Sigmoid colon (tissue), 6 donors: ENCODE measurements at regions not wholly inside any gene's neighbourhood (a gene's known extent, or its start where the extent isn't known, plus 50 kb on each side); places are given as distances from the start of the nearest gene placed in this dataset.

ENCODE experiments used
- DNase-seq: peaks from one replicate; pipeline ENCODE4 v3.0.0-alpha.2; 2019
- H3K27ac ChIP-seq, 4 donors: fragments of 200-600 bp; sonication (generic); one replicate each; pipeline ENCODE4 v1.5.1; 2016 to 2019; ENCODE audit warnings: mild to moderate bottlenecking in 1 of 4
- H3K27me3 ChIP-seq, 3 donors: fragments of 200-600 bp; sonication (generic); one replicate each; pipeline ENCODE4 v1.5.1; 2019; ENCODE audit warnings: mild to moderate bottlenecking in 1 of 3
- H3K36me3 ChIP-seq, 4 donors: fragments of 200-600 bp; sonication (generic); one replicate each; pipeline ENCODE4 v1.5.1; 2016 to 2019
- H3K4me1 ChIP-seq, 4 donors: fragments of 200-600 bp; sonication (generic); one replicate each; pipeline ENCODE4 v1.5.1; 2017 to 2019
- H3K4me3 ChIP-seq, 4 donors: fragments of 200-600 bp; sonication (generic); one replicate each; pipeline ENCODE4 v1.5.1; 2017 to 2019; ENCODE audit warnings: mild to moderate bottlenecking in 2 of 4, moderate library complexity in 1 of 4
- H3K9me3 ChIP-seq, 4 donors: fragments of 200-600 bp in 3 of 4; sonication (generic) in 3 of 4; one replicate each; pipeline versions ENCODE4 v1.5.1 to v1.6.1; 2013 to 2019
- CTCF ChIP-seq, 4 experiments: fragments of 450-650 bp in 3 of 4; fragments of 200-600 bp in 1 of 4; IDR thresholded peaks; one replicate each; pipeline ENCODE4 v1.5.1; 2016 to 2019; ENCODE audit warnings: antibody characterized with exemption in 4 of 4, mild to moderate bottlenecking in 3 of 4, moderate library complexity in 2 of 4
- EP300 ChIP-seq, 4 donors: sonication (generic); formaldehyde crosslinking; IDR thresholded peaks; one replicate each; pipeline ENCODE4 v1.6.1; 2017; ENCODE audit warnings: antibody characterized with exemption in 4 of 4
- POLR2A ChIP-seq, 2 donors: fragments of 450-650 bp; IDR thresholded peaks; one replicate each; pipeline ENCODE4 v1.6.1; 2016; ENCODE audit warnings: antibody characterized with exemption in 2 of 2, mild to moderate bottlenecking in 2 of 2, moderate library complexity in 2 of 2
- POLR2AphosphoS5 ChIP-seq, 4 donors: sonication (generic); formaldehyde crosslinking; IDR thresholded peaks; one replicate each; pipeline ENCODE4 v1.6.1; 2017; ENCODE audit warnings: antibody characterized with exemption in 4 of 4
- WGBS, 2 donors: extraction: QIAGEN DNeasy Blood & Tissue Kit; methylation state at CpG; one replicate each; pipeline ENCODE4 v1.1.7; 2013; 5-methylcytosine and 5-hydroxymethylcytosine counted together
- intact Hi-C: fragments of 100-400 bp; cut with DNase I; formaldehyde crosslinking; loops from one replicate; pipeline ENCODE4 v1.15.1; 2023
- donor health status: healthy with polysubstance abuse.
- donor health status: healthy.

- no peak for DNase-seq
- Histone ChIP-seq H3K9me3 (no peaks in the 10 kb centered on the region), H3K27ac (peak overlapping the region in 1 of 4 donors; percentile 16), H3K4me3 (no peak overlapping the region), H3K36me3 (no peaks in the 10 kb centered on the region), H3K27me3 (no peaks in the 10 kb centered on the region), H3K4me1 (peaks cover 0 to 12% (median 2%) of the 10 kb centered on the region in 4 donors)
- no peak for TF ChIP-seq POLR2A (IDR thresholded peaks at IDR 0.05)
- WGBS, 2 donors: 89 to 91% methylated on average over 7 of the region's 7 CpGs
- intact Hi-C loops: loop anchor here (10.0 kb wide), 1 partner anchor 646 kb away; no protein-coding TSS in a partner anchor
These were observed 120.1 kb upstream of the THBS1 start for GRCh38 chr15:39460748-39461147.

- intact Hi-C loops: loop anchor here (10.0 kb wide), 1 partner anchor 647 kb away; no protein-coding TSS in a partner anchor
- Histone ChIP-seq H3K4me1 (peaks cover 0 to 12% (median 2%) of the 10 kb centered on the region in 4 donors), H3K27ac (peak overlapping the region in 3 of 4 donors; percentile 11 to 40 (median 15)), H3K9me3 (no peaks in the 10 kb centered on the region), H3K36me3 (no peaks in the 10 kb centered on the region), H3K27me3 (no peaks in the 10 kb centered on the region), H3K4me3 (no peak overlapping the region)
- no peak for TF ChIP-seq CTCF (IDR thresholded peaks at IDR 0.05)
- TF ChIP-seq POLR2AphosphoS5 (IDR thresholded peaks at IDR 0.05): peak in 3 of 4 donors; percentile 33 to 46 (median 43)
- peak; percentile 82 for DNase-seq
- WGBS, 2 donors: 72 to 74% methylated on average over 2 of the region's 2 CpGs
These were observed 119.2 kb upstream of the THBS1 start for GRCh38 chr15:39461536-39462130.

GRCh38 chr15:39462691-39463090, 118.2 kb upstream of the THBS1 start:
- intact Hi-C loops: loop anchor here (10.0 kb wide), 1 partner anchor 648 kb away; no protein-coding TSS in a partner anchor
- Histone ChIP-seq H3K36me3 (no peaks in the 10 kb centered on the region), H3K27ac (no peak overlapping the region), H3K9me3 (no peaks in the 10 kb centered on the region), H3K27me3 (no peaks in the 10 kb centered on the region), H3K4me1 (peaks cover 0 to 12% (median 6%) of the 10 kb centered on the region in 4 donors), H3K4me3 (no peak overlapping the region)
- TF ChIP-seq POLR2A (IDR thresholded peaks at IDR 0.05) (no peak), EP300 (IDR thresholded peaks at IDR 0.05) (no peak), POLR2AphosphoS5 (IDR thresholded peaks at IDR 0.05) (no peak), CTCF (IDR thresholded peaks at IDR 0.05) (no peak)
- no peak for DNase-seq
- 93 to 100% methylated on average over 1 of the region's 1 CpG for WGBS, 2 donors

- TF ChIP-seq POLR2AphosphoS5 (IDR thresholded peaks at IDR 0.05): peak in 2 of 4 donors; percentile 6 to 17
- no peak for TF ChIP-seq POLR2A (IDR thresholded peaks at IDR 0.05)
- Histone ChIP-seq H3K9me3 (no peaks in the 10 kb centered on the region), H3K4me1 (peaks cover 0 to 12% (median 8%) of the 10 kb centered on the region in 4 donors), H3K27ac (peak overlapping the region; percentile 53 to 76 (median 63)), H3K36me3 (no peaks in the 10 kb centered on the region), H3K27me3 (no peaks in the 10 kb centered on the region), H3K4me3 (no peak overlapping the region)
- 78 to 86% methylated on average over 8 of the region's 8 CpGs for WGBS, 2 donors
- peak; percentile 84 for DNase-seq
- intact Hi-C loops: loop anchor here (10.0 kb wide), 1 partner anchor 651 kb away; no protein-coding TSS in a partner anchor
These were observed 114.8 kb upstream of the THBS1 start for GRCh38 chr15:39465843-39466749.

- DNase-seq: no peak
- intact Hi-C loops: loop anchor here (10.0 kb wide), 1 partner anchor 652 kb away; no protein-coding TSS in a partner anchor
- 78 to 89% methylated on average over 5 of the region's 5 CpGs for WGBS, 2 donors
- H3K27ac ChIP-seq: peak overlapping the region; percentile 60 to 76 (median 63)
- no peaks in the 10 kb centered on the region for H3K27me3 ChIP-seq
- no peaks in the 10 kb centered on the region for H3K9me3 ChIP-seq
- no peak for TF ChIP-seq POLR2AphosphoS5 (IDR thresholded peaks at IDR 0.05)
- no peak for TF ChIP-seq EP300 (IDR thresholded peaks at IDR 0.05)
- H3K36me3 ChIP-seq: no peaks in the 10 kb centered on the region
- H3K4me1 ChIP-seq: peaks cover 0 to 15% (median 11%) of the 10 kb centered on the region in 4 donors
- H3K4me3 ChIP-seq: no peak overlapping the region
These were observed 114.2 kb upstream of the THBS1 start for GRCh38 chr15:39466750-39467105.

- Histone ChIP-seq H3K4me1 (peaks cover 0 to 28% (median 18%) of the 10 kb centered on the region in 4 donors), H3K27ac (peak overlapping the region in 2 of 4 donors; percentile 60 to 66), H3K4me3 (no peak overlapping the region), H3K36me3 (no peaks in the 10 kb centered on the region), H3K27me3 (no peaks in the 10 kb centered on the region), H3K9me3 (no peaks in the 10 kb centered on the region)
- TF ChIP-seq EP300 (IDR thresholded peaks at IDR 0.05) (peak in 3 of 4 donors; percentile 6 to 75 (median 68)), POLR2AphosphoS5 (IDR thresholded peaks at IDR 0.05) (peak in 3 of 4 donors; percentile 20 to 60 (median 42)), POLR2A (IDR thresholded peaks at IDR 0.05) (no peak)
- intact Hi-C loops: loop anchor here (10.0 kb wide), 1 partner anchor 654 kb away; no protein-coding TSS in a partner anchor
- WGBS, 2 donors: 68 to 84% methylated on average over 4 of the region's 4 CpGs
- DNase-seq: no peak
These were observed 112.5 kb upstream of the THBS1 start for GRCh38 chr15:39468331-39468730.
